GM18511 (cell line): ENCODE measurements at regions not wholly inside any gene's neighbourhood (a gene's known extent, or its start where the extent isn't known, plus 50 kb on each side); places are given as distances from the start of the nearest gene placed in this dataset.

ENCODE experiments used
- ATAC-seq: cut with Tn5 transposase; IDR thresholded peaks from one replicate; pipeline ENCODE4 v1.9.1; 2021; ENCODE audit warnings: mild to moderate bottlenecking, moderate library complexity; ENCODE audit not compliant: unreplicated experiment

- ATAC-seq: no peak
Observed at GRCh38 chr4:82038936-82039335, 334.9 kb downstream of the HNRNPD start.

GRCh38 chr4:82036181-82036580 is 337.6 kb downstream of the HNRNPD start:
- ATAC-seq: no peak

- ATAC-seq: no peak
Observed at GRCh38 chr4:82034878-82035277, 338.9 kb downstream of the HNRNPD start.

GRCh38 chr4:82033862-82034261 is 339.9 kb downstream of the HNRNPD start:
- no peak for ATAC-seq

- ATAC-seq: no peak
Observed at GRCh38 chr4:82031376-82031927, 342.3 kb downstream of the HNRNPD start.

- no peak for ATAC-seq
Observed at GRCh38 chr4:82017680-82018079, 356.1 kb downstream of the HNRNPD start.

- no peak for ATAC-seq
Observed at GRCh38 chr4:82005158-82005557, 368.6 kb downstream of the HNRNPD start.

- ATAC-seq: no peak
Observed at GRCh38 chr4:81997313-81997712, 376.5 kb downstream of the HNRNPD start.

- no peak for ATAC-seq
Observed at GRCh38 chr4:81990898-81991297, 382.9 kb downstream of the HNRNPD start.

GRCh38 chr4:81990211-81990610 is 383.6 kb downstream of the HNRNPD start:
- ATAC-seq: no peak

GRCh38 chr4:81989202-81989601 is 384.6 kb downstream of the HNRNPD start:
- no peak for ATAC-seq

GRCh38 chr4:81988178-81988577 is 385.6 kb downstream of the HNRNPD start:
- no peak for ATAC-seq

GRCh38 chr4:81984746-81985145 is 389.0 kb downstream of the HNRNPD start:
- no peak for ATAC-seq

- no peak for ATAC-seq
Observed at GRCh38 chr4:81982846-81983540, 390.8 kb downstream of the HNRNPD start.

- no peak for ATAC-seq
Observed at GRCh38 chr4:81981218-81981617, 392.6 kb downstream of the HNRNPD start.

GRCh38 chr4:81974523-81974922 is 399.3 kb downstream of the HNRNPD start:
- ATAC-seq: no peak

GRCh38 chr4:81971637-81972381 is 402.0 kb downstream of the HNRNPD start:
- ATAC-seq: no peak

- no peak for ATAC-seq
Observed at GRCh38 chr4:81971061-81971460, 402.7 kb downstream of the HNRNPD start.

- ATAC-seq: no peak
Observed at GRCh38 chr4:81970454-81970853, 403.3 kb downstream of the HNRNPD start.

GRCh38 chr4:81966676-81967075 is 407.1 kb downstream of the HNRNPD start:
- ATAC-seq: no peak

- no peak for ATAC-seq
Observed at GRCh38 chr4:81965911-81966310, 407.9 kb downstream of the HNRNPD start.

- ATAC-seq: no peak
Observed at GRCh38 chr4:81965454-81965853, 408.3 kb downstream of the HNRNPD start.
